HuH-7 (cell line): ENCODE measurements at regions not wholly inside any gene's neighbourhood (a gene's known extent, or its start where the extent isn't known, plus 50 kb on each side); places are given as distances from the start of the nearest gene placed in this dataset.
"Not testable (repeated sequence)": the region's sequence is repeated elsewhere in the genome, so short reads cannot be mapped to it uniquely, and the experiment has no call there.

Experiments
- DNase-seq: peaks from one replicate; pipeline ENCODE4 v3.0.0; 2011; ENCODE audit warnings: low spot score

DNA sequence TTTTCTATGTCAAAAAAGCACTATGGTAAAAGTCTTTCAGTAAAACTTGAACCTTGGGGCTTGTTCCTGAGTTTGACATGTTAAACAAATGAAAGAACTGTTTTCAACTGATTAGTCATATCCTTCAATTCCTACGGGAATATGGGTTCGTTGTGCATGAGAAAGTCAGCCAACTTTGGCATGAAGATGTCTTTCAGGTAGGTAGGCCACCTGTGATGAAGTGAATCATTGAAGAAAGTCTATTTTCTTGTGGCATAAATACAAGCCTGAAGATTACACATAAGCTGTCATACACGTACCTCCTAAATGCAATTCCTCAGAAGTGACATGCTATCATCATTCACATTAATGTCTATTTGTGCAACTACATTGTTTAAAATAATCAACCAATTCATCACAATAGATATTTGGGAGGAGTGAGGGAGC, 513.0 kb downstream of the IRS2 start:
- DNase-seq: no peak

DNA sequence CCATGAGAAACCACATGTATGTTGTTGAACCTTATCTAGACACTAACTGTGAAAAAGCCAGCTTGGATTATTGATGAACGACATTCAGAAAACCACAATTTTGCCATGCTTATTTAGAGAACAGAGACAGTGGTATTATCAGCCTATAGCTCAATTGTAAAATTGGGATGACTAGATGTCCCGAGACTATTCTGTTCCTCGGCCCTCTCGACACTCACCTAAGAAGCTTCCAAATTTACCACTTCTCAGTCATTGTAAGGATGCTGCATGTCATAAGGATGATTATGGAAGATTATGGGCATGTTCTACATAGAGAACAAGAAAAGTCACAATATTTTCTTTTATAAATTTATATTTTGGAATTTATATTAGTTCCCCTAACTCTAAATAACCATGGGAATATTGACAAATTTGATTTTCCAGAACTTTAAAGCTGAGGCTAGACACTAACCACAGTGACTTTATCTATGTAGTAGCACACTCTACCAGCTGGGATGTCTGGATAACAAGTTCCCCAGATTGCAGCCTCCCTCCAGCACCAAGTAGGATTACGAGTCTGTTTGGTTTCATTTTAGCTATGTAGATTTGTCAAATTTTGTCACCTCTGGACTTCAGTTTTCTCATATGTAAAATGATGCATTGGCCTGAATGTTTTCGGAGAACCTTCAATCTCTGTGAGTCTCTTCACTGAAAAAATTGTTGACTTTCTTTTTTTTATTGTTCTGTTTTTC, 513.6 kb downstream of the IRS2 start:
- no peak for DNase-seq

DNA sequence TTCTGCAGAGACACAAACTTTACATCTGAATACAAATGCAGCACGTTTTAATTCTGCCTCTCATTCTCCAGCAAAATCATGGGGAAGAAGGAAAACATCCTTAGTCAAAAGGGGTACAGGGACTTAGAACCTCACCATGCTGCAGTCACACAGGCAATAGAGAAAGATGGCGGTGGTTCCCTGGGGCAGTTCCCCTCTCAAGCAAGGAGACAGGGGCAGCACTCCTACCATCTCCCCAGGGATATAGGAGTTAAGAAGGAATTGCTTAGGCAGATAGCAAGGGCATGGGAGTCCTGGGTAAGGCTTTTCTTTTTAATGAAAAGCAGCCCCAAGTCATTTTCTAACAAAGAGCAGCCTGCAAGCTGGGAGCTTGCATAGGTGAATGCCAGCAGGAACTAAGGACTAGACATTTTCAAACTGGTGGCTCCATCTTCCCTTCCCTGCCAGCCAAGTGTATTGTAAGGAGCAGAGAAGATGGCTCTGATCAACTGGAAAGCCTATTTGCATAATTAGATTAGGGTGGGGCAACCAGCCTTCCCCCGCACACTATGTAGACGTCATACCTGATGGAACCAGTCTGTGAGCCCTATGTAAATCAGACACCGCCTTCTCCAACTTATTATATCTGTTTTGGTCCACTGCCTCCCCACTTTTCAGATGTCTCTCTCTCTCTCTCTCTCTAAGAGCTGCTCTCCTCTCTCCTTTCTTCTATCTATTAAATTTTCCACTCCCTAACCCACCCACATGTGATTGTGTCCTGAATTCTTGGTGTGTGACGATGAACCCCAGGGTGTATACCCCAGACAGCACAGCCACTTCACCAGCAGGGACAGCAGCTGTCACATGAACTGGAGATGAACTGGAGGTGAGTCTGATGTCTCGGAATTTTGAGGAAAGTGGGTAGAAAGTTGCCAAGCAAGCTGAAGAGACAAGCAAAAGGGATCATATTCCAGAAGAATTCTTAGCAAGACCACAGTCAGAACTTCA, 514.5 kb downstream of the IRS2 start:
- no peak for DNase-seq

DNA sequence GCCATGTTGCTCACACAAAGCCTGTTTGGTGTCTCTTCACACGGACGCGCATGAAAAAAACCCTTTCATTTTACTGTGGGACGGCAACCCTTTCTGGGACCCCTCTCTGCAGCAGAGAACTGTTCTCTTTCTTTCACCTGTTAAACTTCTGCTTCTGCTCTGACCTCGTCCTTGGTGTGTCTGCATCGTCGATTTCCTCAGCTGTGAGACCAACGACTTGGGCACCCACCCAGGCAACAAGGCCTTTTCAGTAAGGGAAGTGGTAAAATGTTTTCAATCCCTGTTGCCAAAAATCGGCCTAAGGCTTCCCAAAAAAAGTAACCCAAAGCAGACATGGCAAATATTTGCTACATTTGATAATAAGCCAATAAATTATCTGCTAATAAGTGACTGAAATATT, 515.3 kb downstream of the IRS2 start:
- DNase-seq: no peak

DNA sequence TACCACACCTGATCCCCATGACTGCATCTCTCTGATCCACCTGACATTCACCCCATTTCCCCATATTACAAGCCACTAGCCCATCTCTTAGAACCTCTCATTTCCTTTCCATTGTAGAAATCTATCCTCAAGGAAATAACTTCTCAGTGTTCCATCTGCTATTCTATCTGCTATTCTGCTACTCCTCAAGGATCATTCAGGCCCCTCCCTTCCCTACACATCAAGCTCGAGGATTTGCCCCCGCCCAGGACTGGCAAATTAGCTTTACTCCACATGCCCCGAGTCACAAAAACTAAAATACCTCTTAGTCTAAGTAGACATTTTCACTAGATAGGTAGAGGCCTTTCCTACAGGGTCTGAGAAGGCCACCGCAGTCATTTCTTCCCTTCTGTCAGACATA, 517.0 kb downstream of the IRS2 start:
- not testable (repeated sequence) for DNase-seq

DNA sequence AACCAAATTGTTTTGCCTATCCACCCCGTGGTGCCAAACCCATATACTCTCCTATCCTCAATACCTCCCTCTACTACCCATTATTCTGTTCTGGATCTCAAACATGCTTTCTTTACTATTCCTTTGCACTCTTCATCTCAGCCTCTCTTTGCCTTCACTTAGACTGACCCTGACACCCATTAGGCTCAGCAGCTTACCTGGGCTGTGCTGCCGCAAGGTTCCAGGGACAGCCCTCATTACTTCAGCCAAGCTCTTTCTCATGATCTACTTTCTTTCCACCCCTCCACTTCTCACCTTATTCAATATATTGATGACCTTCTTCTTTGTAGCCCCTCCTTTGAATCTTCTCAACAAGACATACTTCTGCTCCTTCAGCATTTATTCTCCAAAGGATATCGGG, 517.9 kb downstream of the IRS2 start:
- DNase-seq: not testable (repeated sequence)

DNA sequence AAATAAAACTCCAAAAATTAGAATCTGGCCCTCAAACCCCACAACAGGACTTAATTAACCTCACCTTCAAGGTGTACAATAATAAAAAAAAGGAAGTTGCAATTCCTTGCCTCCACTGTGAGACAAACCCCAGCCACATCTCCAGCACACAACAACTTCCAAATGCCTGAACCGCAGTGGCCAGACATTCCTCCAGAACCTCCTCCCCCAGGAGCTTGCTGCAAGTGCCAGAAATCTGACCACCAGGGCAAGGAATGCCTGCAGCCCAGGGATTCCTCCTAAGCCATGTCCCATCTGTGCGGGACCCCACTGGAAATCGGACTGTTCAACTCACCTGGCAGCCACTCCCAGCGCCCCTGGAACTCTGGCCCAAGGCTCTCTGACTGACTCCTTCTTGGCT, 519.0 kb downstream of the IRS2 start:
- DNase-seq: not testable (repeated sequence)

DNA sequence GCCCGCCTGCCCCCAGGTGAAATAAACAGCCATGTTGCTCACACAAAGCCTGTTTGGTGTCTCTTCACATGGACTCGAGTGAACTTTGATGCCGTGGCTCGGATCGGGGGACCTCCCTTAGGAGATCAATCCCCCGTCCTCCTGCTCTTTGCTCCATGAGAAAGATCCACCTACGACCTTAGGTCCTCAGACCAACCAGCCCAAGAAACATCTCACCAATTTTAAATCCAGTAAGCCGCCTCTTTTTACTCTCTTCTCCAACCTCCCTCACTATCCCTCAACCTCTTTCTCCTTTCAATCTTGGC, 521.0 kb downstream of the IRS2 start:
- not testable (repeated sequence) for DNase-seq

DNA sequence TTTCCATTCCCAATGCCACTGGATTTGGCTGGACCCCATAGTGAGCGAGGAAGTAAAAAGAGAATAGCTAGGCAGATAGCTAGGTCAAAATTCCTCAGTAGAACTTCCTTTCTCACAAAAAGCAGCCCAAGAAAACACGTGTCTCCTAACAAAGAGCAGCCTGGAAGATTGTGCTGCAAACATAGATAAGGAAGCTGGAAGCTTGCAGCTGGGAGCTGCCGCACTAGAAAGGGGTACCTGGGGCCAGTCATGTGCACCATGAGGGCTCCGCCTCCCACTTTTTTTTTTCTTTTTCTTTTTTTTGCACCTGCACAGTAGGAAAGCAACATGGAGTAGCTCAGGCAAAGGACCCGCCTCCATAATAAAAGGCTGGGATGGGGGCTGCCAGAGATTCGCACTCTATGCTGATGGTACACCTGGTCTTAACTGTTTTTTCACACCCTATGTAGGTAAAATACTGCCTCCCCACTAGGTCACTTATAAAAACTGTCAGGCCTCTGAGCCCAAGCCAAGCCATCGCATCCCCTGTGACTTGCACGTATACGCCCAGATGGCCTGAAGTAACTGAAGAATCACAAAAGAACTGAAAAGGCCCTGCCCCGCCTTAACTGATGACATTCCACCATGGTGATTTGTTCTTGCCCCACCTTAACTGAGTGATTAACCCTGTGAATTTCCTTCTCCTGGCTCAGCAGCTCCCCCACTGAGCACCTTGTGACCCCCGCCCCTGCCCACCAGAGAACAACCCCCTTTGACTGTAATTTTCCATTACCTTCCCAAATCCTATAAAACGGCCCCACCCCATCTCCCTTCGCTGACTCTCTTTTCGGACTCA, 521.6 kb downstream of the IRS2 start:
- not testable (repeated sequence) for DNase-seq

DNA sequence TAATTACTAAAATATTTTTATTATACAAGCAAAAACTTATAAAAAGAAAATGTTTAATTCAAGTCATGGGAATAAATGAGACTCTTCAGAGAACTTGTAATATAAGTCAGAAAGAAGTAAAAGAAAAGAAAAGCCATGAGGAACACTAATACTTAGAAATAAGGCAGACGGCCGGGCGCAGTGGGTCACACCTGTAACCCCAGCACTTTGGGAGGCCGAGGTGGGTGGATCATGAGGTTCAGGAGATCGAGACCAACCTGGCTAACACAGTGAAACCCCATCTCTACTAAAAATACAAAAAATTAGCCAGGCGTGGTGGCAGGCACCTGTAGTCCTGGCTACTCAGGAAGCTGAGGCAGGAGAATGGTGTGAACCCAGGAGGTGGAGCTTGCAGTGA, 528.6 kb downstream of the IRS2 start:
- DNase-seq: not testable (repeated sequence)
